Neuron (in vitro differentiated cells): ENCODE measurements at regions not wholly inside any gene's neighbourhood (a gene's known extent, or its start where the extent isn't known, plus 50 kb on each side); places are given as distances from the start of the nearest gene placed in this dataset.
"Not testable (repeated sequence)": the region's sequence is repeated elsewhere in the genome, so short reads cannot be mapped to it uniquely, and the experiment has no call there.

Source experiments
- H2AFZ ChIP-seq: one replicate; pipeline ENCODE4 v1.6.1; 2013; ENCODE audit warnings: low read depth, mild to moderate bottlenecking, inconsistent platforms, low read length, moderate library complexity
- H3K27me3 ChIP-seq: one replicate; pipeline ENCODE4 v1.6.1; 2013; ENCODE audit warnings: low read length; ENCODE audit not compliant: insufficient read depth
- H3K36me3 ChIP-seq: one replicate; pipeline ENCODE4 v1.6.1; 2013; ENCODE audit warnings: low read length; ENCODE audit not compliant: insufficient read depth
- H3K4me1 ChIP-seq: one replicate; pipeline ENCODE4 v1.6.1; 2013; ENCODE audit warnings: low read length; ENCODE audit not compliant: insufficient read depth
- H3K4me3 ChIP-seq: 2 replicates; pipeline ENCODE4 v1.5.1; 2013; ENCODE audit warnings: mild to moderate bottlenecking, low read length, moderate library complexity
- H3K9me3 ChIP-seq: one replicate; pipeline ENCODE4 v1.6.1; 2013; ENCODE audit warnings: low read length

DNA sequence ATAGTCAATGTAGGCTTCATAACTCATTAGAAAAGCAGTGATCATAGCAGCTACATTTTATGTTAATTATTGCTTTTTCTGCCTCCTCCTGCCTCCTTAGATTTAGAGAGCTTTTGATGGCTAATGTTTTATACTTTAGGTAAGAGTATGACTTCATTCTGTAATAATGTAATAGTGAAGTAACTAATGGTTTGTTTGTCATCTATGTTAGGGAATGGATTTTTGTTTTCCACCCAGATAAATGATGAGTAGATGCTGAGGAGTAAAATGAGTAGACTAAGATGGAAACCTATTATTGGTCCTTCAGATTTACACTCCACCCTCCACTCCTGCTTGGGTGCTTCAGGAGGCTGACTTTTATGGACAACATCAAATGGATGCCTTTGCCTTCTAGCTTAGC lies 170.6 kb downstream of the CTH start:
- no peak overlapping the region for H3K4me3 ChIP-seq
- H3K9me3 ChIP-seq: no peaks in the 10 kb centered on the region
- H2AFZ ChIP-seq: no peak overlapping the region
- H3K36me3 ChIP-seq: no peaks in the 10 kb centered on the region
- no peaks in the 10 kb centered on the region for H3K27me3 ChIP-seq
- no peaks in the 10 kb centered on the region for H3K4me1 ChIP-seq

DNA sequence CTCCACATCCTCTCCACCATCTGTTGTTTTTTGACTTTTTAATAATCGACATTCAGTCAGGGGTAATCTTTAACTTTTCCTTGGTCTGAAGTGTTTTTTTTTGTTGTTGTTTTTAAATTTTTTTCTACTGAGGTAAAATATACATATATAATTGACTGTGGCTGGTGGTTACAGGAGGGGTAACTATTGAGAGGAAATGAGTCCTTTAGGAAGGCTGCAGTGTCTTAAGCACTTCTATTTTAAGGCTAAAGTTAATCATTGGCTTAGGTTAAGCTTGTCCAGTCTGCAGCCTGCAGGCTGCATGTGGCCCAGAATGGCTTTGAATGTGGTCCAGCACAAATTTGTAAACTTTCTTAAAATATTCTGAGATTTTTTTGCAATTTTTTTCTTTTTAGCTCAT lies 172.5 kb downstream of the CTH start:
- H3K4me1 ChIP-seq: no peaks in the 10 kb centered on the region
- H3K4me3 ChIP-seq: no peak overlapping the region
- no peaks in the 10 kb centered on the region for H3K36me3 ChIP-seq
- no peaks in the 10 kb centered on the region for H3K27me3 ChIP-seq
- H3K9me3 ChIP-seq: no peaks in the 10 kb centered on the region
- no peak overlapping the region for H2AFZ ChIP-seq

DNA sequence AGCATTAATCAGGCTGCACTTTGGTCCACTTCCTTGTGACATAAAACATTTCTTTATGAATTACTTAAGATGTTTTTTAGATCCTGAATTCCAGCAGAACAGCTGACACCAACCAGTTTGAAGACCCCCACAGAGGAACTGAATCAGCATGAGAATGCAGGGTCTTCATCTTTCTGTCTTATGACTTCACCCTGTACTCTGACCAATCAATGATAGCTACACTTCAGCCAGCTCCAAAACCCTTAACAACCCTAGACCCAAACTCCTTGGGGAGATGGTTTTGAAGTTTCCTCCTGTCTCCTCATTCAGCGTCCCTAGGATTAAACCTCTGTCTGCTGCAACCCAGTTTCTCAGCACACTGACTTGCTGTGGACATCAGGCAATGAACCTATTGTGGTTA lies 175.0 kb downstream of the CTH start:
- Histone ChIP-seq H3K36me3 (no peaks in the 10 kb centered on the region), H3K9me3 (no peaks in the 10 kb centered on the region)

DNA sequence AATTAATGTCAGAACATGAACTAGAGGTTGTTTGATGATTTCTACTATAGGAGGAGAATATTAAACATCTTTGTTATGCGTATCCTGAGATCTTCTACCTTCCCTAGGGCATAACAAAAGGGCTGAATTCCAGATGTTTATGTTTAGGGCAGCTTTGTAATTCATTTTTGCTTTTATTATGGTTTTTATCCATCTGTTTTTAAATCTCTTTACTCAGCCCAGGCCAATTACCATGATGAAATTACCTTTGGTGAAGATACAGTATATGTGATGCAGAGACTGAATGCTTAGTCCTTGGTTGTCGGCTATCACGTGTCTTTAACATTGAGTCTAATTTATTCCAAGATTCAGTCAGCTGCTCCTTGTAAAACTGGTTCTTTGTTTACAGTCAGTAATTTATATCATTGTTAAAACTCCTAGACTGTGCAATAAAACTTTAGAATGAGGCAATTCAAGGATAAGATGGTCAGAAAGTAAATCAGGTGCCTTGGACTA lies 176.9 kb downstream of the CTH start:
- Histone ChIP-seq H3K36me3 (no peaks in the 10 kb centered on the region), H2AFZ (no peak overlapping the region), H3K9me3 (no peaks in the 10 kb centered on the region), H3K4me3 (no peak overlapping the region), H3K4me1 (no peaks in the 10 kb centered on the region), H3K27me3 (no peaks in the 10 kb centered on the region)

More for the DNA sequence above, 175.0 kb downstream of the CTH start:
- Histone ChIP-seq H3K4me1 (no peaks in the 10 kb centered on the region), H3K4me3 (no peak overlapping the region), H2AFZ (no peak overlapping the region), H3K27me3 (no peaks in the 10 kb centered on the region)

DNA sequence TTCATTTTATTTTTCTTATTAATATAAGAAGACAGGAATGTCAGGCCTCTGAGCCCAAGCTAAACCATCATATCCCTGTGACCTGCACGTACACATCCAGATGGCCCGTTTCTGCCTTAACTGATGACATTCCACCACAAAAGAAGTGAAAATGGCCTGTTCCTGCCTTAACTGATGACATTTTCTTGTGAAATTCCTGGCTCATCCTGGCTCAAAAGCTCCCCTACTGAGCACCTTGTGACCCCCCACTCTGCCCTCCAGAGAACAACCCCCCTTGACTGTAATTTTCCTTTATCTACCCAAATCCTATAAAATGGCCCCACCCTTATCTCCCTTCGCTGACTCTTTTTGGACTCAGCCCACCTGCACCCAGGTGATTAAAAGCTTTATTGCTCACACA lies 182.5 kb downstream of the CTH start:
- not testable (repeated sequence) for H3K27me3 ChIP-seq, H2AFZ ChIP-seq, H3K9me3 ChIP-seq, H3K4me3 ChIP-seq, H3K4me1 ChIP-seq, H3K36me3 ChIP-seq

DNA sequence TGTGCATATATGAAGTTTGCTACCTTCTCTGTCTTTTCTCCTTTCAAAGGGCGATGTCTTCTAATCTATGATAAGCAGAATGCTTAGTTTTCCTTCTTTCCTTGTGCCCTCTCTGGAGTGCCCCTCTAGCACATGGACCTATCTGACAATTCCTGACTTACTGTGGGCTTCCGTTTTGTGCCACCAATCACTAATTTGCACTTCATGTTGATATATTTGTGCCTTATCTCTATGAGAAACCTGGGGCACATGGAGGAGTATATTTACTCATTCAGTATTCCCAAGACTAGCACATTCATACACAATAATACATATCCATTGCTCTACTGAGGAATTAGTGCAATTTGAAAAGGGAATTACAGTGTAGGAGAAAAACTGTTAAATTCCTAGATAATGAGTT lies 197.7 kb downstream of the CTH start:
- Histone ChIP-seq H3K27me3 (no peaks in the 10 kb centered on the region), H3K36me3 (no peaks in the 10 kb centered on the region), H3K4me3 (no peak overlapping the region), H2AFZ (no peak overlapping the region), H3K4me1 (no peaks in the 10 kb centered on the region), H3K9me3 (no peaks in the 10 kb centered on the region)

DNA sequence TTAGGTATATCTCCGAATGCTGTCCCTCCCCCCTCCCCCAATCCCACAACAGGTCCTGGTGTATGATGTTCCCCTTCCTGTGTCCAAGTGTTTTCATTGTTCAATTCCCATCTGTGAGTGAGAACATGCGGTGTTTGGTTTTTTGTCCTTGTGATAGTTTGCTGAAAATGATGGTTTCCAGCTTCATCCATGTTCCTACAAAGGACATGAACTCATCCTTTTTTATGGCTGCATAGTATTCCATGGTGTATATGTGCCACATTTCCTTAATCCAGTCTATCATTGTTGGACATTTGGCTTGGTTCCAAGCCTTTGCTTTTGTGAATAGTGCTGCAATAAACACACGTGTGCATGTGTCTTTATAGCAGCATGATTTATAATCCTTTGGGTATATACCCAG lies 199.1 kb downstream of the CTH start:
- H2AFZ ChIP-seq, H3K36me3 ChIP-seq, H3K9me3 ChIP-seq, H3K4me3 ChIP-seq, H3K27me3 ChIP-seq, H3K4me1 ChIP-seq: not testable (repeated sequence)

DNA sequence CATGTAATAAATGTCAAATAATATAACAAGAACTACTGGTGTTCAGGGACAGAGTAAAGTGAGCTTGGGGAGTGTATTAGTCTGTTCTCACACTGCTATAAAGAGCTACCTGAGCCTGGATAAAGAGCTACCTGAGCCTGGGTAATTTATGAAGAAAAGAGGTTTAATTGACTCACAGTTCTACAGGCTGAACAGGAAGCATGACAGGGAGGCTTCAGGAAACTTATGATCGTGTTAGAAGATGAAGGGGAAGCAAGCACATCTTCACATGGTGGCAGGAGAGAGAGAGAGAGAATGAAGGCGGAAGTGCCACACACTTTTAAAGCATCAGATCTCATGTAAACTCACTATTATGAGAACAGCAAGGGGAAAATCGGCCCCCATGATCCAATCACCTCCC lies 205.9 kb downstream of the CTH start:
- H3K27me3 ChIP-seq: no peaks in the 10 kb centered on the region
- no peak overlapping the region for H3K4me3 ChIP-seq
- H3K4me1 ChIP-seq: no peaks in the 10 kb centered on the region
- no peaks in the 10 kb centered on the region for H3K9me3 ChIP-seq
- H2AFZ ChIP-seq: no peak overlapping the region
- no peaks in the 10 kb centered on the region for H3K36me3 ChIP-seq

DNA sequence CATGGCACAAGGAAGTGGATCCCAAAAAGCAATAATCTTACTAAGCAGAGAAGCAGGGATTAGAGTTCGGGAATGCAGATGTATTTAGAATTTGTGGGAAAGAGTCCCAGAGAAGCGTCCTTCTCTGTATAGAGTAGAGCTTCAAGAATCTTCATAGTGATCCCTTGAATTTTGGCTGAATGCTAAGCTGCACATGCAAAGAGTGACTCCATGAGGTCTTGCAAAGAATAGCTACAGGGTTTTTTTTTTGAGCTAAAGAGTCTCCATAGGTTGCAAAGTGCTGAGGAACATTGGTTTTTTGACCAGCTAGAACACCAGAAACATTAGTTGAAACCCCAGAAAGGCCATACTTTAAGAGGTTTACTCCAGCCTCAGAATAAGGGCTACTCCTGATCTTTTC lies 206.7 kb downstream of the CTH start:
- Histone ChIP-seq H3K36me3 (no peaks in the 10 kb centered on the region), H3K27me3 (no peaks in the 10 kb centered on the region), H3K4me3 (no peak overlapping the region), H2AFZ (no peak overlapping the region), H3K4me1 (no peaks in the 10 kb centered on the region), H3K9me3 (no peaks in the 10 kb centered on the region)

DNA sequence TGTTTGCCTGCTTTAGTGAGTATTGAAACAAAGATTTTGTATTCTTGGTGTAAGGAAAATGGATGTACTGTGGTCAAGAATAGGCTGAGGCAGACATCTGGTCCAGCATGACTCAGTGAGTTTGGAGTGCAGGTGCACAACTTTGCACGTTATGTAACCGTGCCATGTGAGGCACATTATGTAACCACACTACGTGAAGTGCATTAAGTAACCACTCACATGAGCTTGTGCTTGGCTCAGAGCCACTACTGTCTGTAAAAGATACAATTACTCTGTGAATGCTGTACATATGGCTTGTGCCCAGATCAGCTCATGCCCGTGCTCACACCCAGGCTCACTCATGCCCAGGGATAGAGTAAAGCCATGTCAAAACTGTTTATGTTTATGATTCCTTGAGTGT lies 216.8 kb downstream of the CTH start:
- no peaks in the 10 kb centered on the region for H3K4me1 ChIP-seq
- no peaks in the 10 kb centered on the region for H3K36me3 ChIP-seq
- no peaks in the 10 kb centered on the region for H3K9me3 ChIP-seq
- no peaks in the 10 kb centered on the region for H3K27me3 ChIP-seq
- no peak overlapping the region for H3K4me3 ChIP-seq
- no peak overlapping the region for H2AFZ ChIP-seq

DNA sequence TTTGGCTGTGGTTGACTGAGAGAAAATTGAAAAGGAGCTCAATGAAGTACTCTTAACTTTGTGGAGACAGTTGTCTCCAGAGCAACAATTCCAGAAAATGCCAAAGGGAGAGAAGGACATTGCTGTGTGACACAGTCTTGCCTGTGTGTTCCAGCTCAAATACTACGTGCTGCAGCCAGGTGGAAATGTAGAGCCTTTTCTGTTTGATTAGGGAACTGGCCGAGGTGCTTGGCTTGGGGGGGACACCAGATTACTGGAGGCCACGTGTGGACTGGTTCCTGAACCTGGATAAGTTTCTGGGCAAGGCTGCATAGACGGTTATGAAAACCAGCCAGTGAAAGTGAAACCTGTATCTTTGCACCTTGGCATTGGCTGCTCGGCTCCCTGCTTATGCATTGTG lies 217.9 kb downstream of the CTH start:
- no peaks in the 10 kb centered on the region for H3K36me3 ChIP-seq
- H3K4me1 ChIP-seq: no peaks in the 10 kb centered on the region
- H2AFZ ChIP-seq: no peak overlapping the region
- H3K27me3 ChIP-seq: no peaks in the 10 kb centered on the region
- no peak overlapping the region for H3K4me3 ChIP-seq
- H3K9me3 ChIP-seq: no peaks in the 10 kb centered on the region

DNA sequence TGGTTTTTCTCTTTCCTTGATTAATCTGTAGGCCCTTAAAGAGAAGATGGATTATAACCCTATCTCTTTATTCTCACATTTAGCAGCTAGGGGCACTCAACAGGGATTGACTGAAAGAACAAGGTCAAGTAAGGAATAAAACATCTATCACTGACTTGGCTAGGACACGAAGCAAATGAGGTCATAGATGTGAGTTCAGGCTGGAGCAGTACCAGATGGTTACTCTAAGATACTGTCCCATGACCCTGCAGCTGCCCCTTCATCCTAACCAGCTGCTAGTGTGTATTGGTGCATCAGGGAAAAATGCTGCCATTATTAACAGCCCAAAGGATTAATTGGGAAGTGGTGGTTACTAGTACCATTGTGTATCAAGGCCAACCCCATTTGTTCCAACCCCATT lies 221.9 kb downstream of the CTH start:
- Histone ChIP-seq H3K4me3 (no peak overlapping the region), H2AFZ (no peak overlapping the region), H3K27me3 (peaks cover 3% of the 10 kb centered on the region), H3K9me3 (no peaks in the 10 kb centered on the region), H3K4me1 (no peaks in the 10 kb centered on the region), H3K36me3 (no peaks in the 10 kb centered on the region)

DNA sequence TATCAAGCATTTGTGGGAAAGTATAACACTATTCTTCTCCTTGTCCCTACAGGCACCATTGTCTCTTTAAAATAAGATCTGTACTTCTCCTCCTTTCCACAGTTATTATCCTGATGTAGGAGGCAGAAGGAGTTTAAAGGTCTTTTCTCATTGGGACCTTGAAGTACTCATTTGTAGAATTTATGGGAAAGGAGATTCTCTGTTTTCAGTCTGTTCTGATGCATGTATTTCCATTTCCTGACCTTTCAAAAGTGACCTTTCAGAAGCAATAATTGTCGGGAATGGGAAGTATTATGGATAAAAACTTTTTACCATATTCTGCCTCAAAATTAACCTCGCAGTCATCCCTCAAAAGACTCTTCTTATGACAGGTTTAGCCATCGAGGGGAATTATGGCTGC lies 224.8 kb downstream of the CTH start:
- peaks cover 3% of the 10 kb centered on the region for H3K27me3 ChIP-seq
- H3K9me3 ChIP-seq: no peaks in the 10 kb centered on the region
- H3K36me3 ChIP-seq: no peaks in the 10 kb centered on the region
- H3K4me1 ChIP-seq: no peaks in the 10 kb centered on the region
- H2AFZ ChIP-seq: no peak overlapping the region
- no peak overlapping the region for H3K4me3 ChIP-seq

DNA sequence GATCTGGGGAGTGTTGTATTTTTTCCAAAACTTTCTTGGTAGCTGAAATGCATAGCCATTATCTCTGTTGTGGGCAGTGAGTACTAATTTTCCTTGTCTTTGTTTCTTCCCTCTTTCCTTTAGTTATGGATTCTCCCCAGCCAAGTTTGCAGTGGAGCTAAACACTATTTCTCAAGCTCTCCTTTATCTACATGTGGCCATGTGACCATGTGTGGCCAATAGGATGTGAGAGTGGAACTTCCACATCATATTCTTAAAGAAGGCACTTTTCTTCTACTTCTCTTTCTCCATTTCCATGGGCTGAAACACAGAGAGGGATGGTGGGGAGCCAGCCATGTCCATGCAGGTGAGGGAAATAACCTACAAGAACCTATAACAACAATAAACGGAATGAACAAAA lies 230.8 kb downstream of the CTH start:
- no peak overlapping the region for H3K4me3 ChIP-seq
- no peaks in the 10 kb centered on the region for H3K27me3 ChIP-seq
- H3K36me3 ChIP-seq: no peaks in the 10 kb centered on the region
- no peaks in the 10 kb centered on the region for H3K9me3 ChIP-seq
- H2AFZ ChIP-seq: no peak overlapping the region
- H3K4me1 ChIP-seq: no peaks in the 10 kb centered on the region
